ENCODE measurements at regions not wholly inside any gene's neighbourhood (a gene's known extent, or its start where the extent isn't known, plus 50 kb on each side); places are given as distances from the start of the nearest gene placed in this dataset.

GRCh38 chr3:82329300-82329699 lies 567.9 kb upstream of the GBE1 start:
- Histone ChIP-seq H3K4me2 (ENCODE audit: insufficient read depth, low read length) (no peak overlapping the region), H3K36me3 (ENCODE audit: control insufficient read depth, insufficient read depth, low read length) (no peaks in the 10 kb centered on the region), H3K9me1 (ENCODE audit: control insufficient read depth, insufficient read depth, low read length) (no peaks in the 10 kb centered on the region), H3K27me3 (ENCODE audit: control insufficient read depth in 2 of 2, insufficient read depth in 2 of 2, low read length in 2 of 2) (no peaks in the 10 kb centered on the region), H2AFZ (ENCODE audit: low read depth, low read length) (no peak overlapping the region), H3K4me3 (no peak overlapping the region), H3K27ac (ENCODE audit: extremely low read depth, low read depth, low read length) (no peak overlapping the region), H3K9me3 (replicated peaks; ENCODE audit: control insufficient read depth, insufficient read depth, low read depth, low read length) (no peaks in the 10 kb centered on the region), H3K4me1 (replicated peaks in 1 of 2; ENCODE audit: control insufficient read depth in 2 of 2, insufficient read depth in 2 of 2, low read length in 2 of 2) (no peaks in the 10 kb centered on the region), H3K9ac (ENCODE audit: insufficient read depth in 1 of 2, low read depth in 2 of 2, low read length in 2 of 2) (no peak overlapping the region), H3K79me2 (ENCODE audit: control insufficient read depth, insufficient read depth, low read length) (no peaks in the 10 kb centered on the region), H4K20me1 (replicated peaks; ENCODE audit: control insufficient read depth, insufficient read depth, low read length) (no peaks in the 10 kb centered on the region)
- intact Hi-C loops (cut with micrococcal nuclease): no loop called here
- in situ Hi-C loops (cut with MboI): no loop called here
- FAIRE-seq: no peak
- TF ChIP-seq SAP30 (IDR thresholded peaks at IDR 0.05; ENCODE audit: borderline replicate concordance, insufficient read depth, low read depth, low read length, poor library complexity, severe bottlenecking) (no peak), SAFB (IDR thresholded peaks at IDR 0.05; ENCODE audit: borderline replicate concordance, low read depth, low read length) (no peak), HBP1 (CRISPR knock-in tag; IDR thresholded peaks at IDR 0.05) (no peak), DACH1 (IDR thresholded peaks at IDR 0.05; ENCODE audit: partially characterized antibody) (no peak), SNRNP70 (optimal IDR thresholded peaks at IDR 0.05; ENCODE audit: low read depth, low read length) (no peak), ZFP1 (CRISPR knock-in tag; IDR thresholded peaks at IDR 0.05) (no peak), CEBPB (tag; IDR thresholded peaks at IDR 0.05) (no peak), ZNF644 (tag; IDR thresholded peaks at IDR 0.05; ENCODE audit: low read depth) (no peak)
- BruUV-seq (replicated peaks): no TSS peak
- ATAC-seq: no peak
- CTCF ChIA-PET (ENCODE audit: low intra/inter-chr PET ratio): no interaction called here
- DNase-seq (ENCODE audit: extremely low read depth in 1 of 4, low spot score in 3 of 4): no peak
- WGBS (ENCODE audit: insufficient coverage, low coverage, missing lambda C conversion rate): 0% methylated on average over 2 of the region's 2 CpGs
- POLR2A ChIA-PET: no interaction called here
